ENCODE measurements at regions not wholly inside any gene's neighbourhood (a gene's known extent, or its start where the extent isn't known, plus 50 kb on each side); places are given as distances from the start of the nearest gene placed in this dataset.

- no peak for DNase-seq (ENCODE audit: low spot score)
- no peak for TF ChIP-seq CTCF (IDR thresholded peaks at IDR 0.05; ENCODE audit: extremely low read depth, missing control alignments)
These were observed 356.3 kb downstream of the FAT3 start for GRCh38 chr11:92580908-92581307.

DNA sequence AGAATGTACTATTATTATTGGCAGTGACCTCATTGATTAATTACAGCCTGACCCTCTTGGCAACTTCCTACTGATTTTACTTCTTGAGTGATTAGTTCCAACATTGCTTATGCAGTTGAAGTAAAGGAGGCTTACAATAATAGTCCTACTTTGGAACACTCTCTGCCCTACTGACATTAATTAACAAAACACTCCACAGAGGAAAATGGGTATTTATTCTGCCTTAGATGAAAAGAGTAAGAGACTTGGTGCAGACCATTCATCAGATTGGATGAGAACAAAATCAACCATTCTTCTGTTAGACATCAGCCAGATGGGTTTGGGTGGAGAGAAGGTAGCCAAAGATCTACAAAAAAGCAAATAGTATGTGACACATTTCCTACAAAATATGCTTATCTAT, 363.8 kb downstream of the FAT3 start:
- DNase-seq (ENCODE audit: low spot score), result no peak
- TF ChIP-seq CTCF (IDR thresholded peaks at IDR 0.05; ENCODE audit: extremely low read depth, missing control alignments), result no peak

GRCh38 chr11:92589512-92589911, 364.9 kb downstream of the FAT3 start:
- TF ChIP-seq CTCF (IDR thresholded peaks at IDR 0.05; ENCODE audit: extremely low read depth, missing control alignments), result no peak
- no peak for DNase-seq (ENCODE audit: low spot score)

- TF ChIP-seq CTCF (IDR thresholded peaks at IDR 0.05; ENCODE audit: extremely low read depth, missing control alignments), result no peak
- no peak for DNase-seq (ENCODE audit: low spot score)
These were observed 366.9 kb downstream of the FAT3 start for GRCh38 chr11:92591521-92591920.

- TF ChIP-seq CTCF (IDR thresholded peaks at IDR 0.05; ENCODE audit: extremely low read depth, missing control alignments), result no peak
- DNase-seq (ENCODE audit: low spot score), result no peak
These were observed 369.6 kb downstream of the FAT3 start for GRCh38 chr11:92594251-92594650.

DNA sequence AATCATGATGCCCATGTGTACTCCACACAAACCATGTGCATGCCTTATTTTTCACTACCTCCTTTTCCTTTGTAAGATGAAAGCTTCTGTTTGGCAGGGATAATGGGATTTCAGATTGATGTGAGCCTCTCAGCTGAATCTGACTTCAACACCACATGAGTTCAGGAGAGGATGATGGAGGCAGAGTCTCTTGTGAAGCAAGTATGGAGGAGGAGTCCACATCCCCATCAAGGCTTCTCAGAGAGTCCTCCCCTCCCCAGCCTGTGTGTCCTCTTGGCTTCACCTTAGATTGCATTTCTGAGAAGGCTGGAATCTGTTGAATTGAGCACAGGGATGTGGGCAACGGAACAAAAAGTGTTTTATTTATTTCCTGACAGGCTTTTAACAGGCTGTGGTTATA, 370.4 kb downstream of the FAT3 start:
- TF ChIP-seq CTCF (IDR thresholded peaks at IDR 0.05; ENCODE audit: extremely low read depth, missing control alignments), result no peak
- no peak for DNase-seq (ENCODE audit: low spot score)

GRCh38 chr11:92596596-92597317, 372.1 kb downstream of the FAT3 start:
- no peak for DNase-seq (ENCODE audit: low spot score)
- no peak for TF ChIP-seq CTCF (IDR thresholded peaks at IDR 0.05; ENCODE audit: extremely low read depth, missing control alignments)
